H54 (cell line): ENCODE measurements at regions not wholly inside any gene's neighbourhood (a gene's known extent, or its start where the extent isn't known, plus 50 kb on each side); places are given as distances from the start of the nearest gene placed in this dataset.

Experiments used
- DNase-seq: peaks from one replicate; pipeline ENCODE4 v3.0.0; 2011; ENCODE audit warnings: low spot score, mixed read lengths; ENCODE audit not compliant: insufficient read length
- FAIRE-seq: peaks from 3 replicates; lab custom pipeline; 2011; peaks lifted over from hg19 to GRCh38; lab: Jason Lieb, UNC
- POLR2A ChIP-seq: IDR thresholded peaks from 2 replicates; pipeline ENCODE4 v1.6.1; 2011; ENCODE audit warnings: low read depth, mild to moderate bottlenecking, low read length

DNA sequence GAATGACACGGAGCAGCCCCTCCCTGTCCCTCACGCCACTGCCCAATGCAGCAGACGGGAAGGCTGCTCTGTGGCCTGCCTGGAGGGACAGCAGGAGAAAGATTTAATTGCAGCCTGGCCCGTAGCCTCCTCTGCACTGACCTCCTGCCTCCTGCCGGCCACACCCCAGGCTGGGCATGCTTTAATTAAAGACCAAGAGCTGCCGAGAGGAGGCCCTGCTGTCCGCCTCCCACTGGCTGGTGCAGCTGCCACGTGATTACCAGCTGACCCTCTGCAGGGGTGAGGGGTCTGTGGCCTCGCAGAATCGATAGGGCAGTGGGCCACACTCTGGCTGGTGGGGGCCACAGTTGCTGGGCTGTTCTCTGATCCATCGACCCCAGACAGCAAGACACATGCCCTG, 100.2 kb upstream of the PRR23E start:
- FAIRE-seq, result no peak
- DNase-seq, result no peak
- no peak for TF ChIP-seq POLR2A

DNA sequence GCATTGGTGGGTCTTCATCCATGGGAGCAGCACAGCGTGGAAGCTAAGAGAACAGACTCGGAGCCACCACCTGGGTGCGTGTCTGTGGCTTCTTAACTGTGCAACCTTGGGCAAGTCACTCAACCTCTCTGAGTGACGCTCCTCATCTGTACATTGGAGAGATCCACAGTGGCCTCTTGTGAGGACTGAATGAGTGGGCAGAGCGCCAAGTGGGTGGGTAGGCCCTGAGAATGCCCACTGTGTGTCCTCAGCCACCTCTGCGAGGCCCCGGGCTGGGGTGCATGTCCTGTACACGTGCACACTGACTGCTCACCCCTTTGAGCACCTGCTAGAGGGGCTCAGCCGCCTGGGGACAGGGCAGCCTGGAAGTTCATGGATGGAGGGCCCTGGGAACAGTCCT, 99.6 kb upstream of the PRR23E start:
- TF ChIP-seq POLR2A, result no peak
- DNase-seq (no peak), FAIRE-seq (no peak)

DNA sequence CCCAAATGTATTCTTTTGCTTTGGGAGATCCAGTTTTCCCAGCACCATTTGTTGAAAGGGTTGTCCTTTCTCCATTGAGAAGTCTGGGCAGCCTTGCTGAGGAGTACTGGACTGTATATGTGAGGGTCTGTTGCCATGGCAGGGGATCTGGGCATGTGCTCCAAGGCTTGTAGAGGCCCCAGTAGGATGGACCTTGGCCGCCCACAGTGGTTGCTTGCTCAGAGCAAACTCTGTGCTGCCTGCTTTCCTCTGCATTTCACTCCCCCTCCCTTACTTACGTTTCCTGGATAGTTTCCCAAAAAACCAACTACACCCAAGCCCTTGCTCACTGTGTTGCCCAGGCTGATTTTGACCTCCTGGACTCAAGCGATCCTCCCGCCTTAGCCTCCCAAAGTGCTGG, 97.2 kb upstream of the PRR23E start:
- no peak for FAIRE-seq
- DNase-seq, result no peak
- no peak for TF ChIP-seq POLR2A

DNA sequence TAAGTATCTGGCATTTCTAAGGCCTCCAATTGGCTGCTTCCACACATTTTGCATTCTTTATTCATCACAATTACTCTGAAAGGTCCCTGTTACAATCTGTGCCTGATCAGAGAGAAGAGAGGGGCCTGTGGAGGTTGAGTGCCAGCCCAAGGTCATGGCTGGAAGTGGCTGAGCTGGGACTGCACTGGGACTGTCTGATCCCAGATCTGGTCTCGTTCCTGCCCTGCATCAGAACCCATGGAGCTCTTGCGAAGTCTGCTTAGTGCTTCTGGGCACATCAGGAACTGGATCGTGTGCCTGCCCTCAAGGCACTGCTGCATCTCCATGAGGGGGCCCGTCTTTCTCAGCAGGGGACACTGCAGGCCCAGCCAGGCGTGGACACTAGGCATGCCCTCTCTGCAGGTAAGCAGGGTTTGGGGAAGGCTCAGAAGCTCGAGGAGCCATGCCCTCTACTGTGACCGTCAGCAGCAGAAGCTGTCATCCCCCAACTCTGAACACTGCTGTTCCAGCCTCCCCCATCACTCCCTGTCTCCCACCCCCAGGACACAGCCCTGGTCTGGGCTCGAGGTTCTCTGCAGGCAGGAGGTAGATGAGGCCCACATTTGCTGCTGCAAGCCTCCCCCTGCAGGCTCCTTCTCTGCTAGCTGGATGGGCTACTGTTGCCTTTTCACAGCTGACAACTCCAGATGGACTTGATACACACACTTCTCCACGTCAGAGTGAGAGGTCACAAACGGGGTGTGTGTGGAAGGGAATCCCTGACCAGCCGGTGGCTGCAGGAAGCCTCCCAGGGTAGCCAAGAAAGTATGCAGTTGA, 96.5 kb upstream of the PRR23E start:
- TF ChIP-seq POLR2A, result no peak
- DNase-seq (no peak), FAIRE-seq (no peak)

DNA sequence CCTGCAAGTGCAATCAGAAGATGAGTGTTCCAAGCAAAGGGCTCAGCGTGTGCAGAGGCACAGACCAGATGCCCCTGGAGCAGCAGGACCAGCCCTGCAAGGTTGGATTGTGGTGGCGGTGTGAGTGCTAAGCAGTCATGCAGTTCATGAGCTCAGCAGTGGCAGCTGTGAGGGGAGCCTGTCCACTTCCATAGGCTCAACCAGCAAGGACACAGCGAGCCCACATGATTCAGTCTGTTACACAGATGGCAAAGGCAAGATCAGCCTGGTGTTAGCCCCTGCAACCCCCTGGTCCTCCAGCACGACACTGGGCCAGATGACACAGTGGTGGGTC, 95.9 kb upstream of the PRR23E start:
- no peak for TF ChIP-seq POLR2A
- FAIRE-seq (no peak), DNase-seq (no peak)

DNA sequence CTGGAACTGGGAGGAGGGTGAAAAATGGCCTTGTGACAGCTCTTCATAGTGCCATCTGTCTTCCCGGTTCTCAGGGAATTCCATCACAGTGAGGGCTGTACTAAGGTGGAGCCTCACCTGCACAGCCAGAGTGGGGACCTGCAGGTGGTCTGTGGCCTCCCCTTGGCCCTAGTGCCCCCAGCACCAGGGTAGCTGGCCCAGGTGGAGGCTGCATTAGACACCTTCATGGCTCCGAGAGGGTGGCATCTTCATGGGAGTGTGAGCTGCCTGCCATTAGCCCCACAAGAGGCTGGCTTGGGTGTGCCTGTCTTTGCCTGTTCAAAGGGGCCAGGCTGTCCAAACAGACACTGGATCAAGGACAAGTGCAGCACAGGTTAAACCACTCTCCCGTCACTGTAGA, 95.5 kb upstream of the PRR23E start:
- FAIRE-seq (no peak), DNase-seq (no peak)
- no peak for TF ChIP-seq POLR2A

DNA sequence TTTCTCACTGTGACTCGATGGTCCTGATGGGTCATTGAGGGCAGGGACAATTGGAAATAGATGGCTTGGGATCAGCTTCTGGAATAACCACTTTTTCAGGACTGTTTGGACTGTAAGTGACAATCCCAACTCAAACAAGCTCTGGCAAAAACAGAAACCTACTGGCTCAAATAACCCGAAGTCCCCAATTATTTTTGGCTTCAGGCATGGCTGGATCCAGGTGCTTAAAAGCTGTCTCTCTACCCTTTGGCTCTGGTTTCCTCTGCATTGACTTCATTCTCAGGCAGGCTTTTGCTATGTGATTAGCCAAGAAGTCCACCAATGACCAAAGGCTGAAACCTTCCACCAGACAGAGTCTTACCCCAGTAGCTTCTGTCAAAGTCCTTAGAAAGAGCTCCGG, 92.9 kb upstream of the PRR23E start:
- FAIRE-seq (no peak), DNase-seq (no peak)
- no peak for TF ChIP-seq POLR2A

DNA sequence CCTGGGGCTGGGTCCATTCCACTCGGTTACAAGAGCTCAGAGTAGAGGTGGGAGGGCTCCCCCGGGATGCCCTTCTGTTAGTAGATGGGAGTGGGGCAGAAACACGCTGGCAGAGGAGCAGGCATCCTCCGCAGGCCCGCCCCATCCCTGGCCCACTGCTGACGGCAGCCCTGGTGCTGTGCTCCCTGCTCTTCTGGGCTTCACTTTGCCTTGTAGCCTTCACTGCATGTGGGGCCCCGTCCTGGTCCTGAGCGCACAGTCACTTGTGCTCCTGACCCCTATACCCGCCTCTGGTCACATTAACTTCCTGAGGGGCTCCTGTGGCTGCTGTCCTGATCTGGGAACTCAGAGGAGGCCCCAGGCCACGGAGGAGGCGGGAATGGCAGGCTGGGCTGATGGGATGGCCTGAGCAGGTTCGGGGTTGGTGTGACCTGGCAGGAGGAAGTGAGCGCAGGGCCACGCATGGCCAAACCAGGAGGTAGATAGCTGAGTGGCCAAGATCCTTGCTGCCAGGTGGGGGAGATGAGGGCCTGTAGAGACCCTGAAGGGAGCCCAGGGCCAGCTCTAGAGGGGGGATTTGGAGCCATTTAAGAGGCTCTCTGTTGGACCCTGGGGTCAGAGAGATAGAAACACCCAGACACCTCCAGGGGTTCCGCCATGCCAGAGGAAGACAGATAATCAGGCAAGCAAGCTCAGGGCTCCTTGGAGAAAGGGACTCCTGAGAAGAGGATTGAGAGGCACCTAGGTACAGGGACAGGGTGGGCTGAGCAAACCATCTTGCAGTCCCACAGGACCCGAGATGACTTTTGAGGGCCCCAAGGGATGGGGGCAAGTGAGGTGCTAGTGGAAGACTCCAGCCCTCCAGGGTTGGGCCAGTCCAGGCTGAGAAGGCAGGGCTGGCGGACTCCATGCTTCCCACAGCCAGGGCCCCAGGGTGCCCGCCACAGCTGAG, 92.2 kb upstream of the PRR23E start:
- DNase-seq (no peak), FAIRE-seq (no peak)
- TF ChIP-seq POLR2A, result no peak

DNA sequence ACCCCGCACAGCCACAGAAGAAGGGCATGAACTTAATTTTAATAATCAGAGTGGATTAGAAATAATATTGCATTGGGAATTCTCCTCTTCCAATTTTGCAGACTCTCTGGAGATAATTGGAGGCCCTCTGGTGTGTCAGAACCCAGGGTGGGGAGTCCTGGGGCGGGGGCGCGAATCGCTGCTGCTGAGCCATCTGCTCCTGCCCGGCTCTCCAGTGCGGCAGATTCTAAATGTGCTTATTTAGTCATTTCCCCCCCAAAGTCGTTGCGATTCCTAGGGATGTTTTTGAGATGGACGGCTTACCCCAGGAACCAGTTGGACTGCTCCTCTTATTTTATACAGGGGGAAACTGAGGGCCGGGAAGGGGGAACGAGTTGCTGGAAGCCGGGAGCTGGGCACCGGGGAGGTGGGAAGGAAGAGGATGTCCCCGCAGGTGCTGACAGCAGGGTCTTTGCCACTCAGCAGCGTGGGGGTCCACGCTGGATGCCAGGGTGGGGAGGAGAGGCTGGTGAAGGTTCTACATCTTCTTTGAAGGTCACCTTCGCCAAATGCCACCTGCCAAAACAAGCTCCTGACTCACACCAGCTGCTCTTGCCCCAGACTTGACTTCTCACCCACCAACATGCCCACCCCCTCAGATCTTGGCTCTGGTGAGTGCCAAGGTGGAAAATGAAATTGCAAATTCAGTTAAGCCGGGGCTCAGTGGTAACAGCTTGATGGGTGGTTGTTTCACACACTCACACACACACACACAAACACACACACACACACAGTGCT, 91.3 kb upstream of the PRR23E start:
- TF ChIP-seq POLR2A, result no peak
- no peak for DNase-seq
- FAIRE-seq, result no peak

DNA sequence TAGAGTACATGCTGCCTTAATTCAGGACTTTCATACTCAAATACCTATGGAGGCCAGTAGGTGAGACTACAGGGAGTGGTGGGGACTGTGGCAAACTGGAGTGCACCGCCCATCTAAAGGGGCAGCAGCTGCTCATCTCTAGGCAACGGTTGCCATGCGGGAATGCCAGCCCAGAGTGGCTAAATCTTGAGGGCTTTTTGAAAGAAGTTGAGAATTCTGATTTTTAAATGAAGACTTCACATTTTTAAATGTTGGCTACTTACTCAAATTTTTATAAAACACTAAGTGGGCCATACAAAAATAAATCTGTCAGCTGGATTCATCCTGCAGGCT, 90.8 kb upstream of the PRR23E start:
- FAIRE-seq, result no peak

DNA sequence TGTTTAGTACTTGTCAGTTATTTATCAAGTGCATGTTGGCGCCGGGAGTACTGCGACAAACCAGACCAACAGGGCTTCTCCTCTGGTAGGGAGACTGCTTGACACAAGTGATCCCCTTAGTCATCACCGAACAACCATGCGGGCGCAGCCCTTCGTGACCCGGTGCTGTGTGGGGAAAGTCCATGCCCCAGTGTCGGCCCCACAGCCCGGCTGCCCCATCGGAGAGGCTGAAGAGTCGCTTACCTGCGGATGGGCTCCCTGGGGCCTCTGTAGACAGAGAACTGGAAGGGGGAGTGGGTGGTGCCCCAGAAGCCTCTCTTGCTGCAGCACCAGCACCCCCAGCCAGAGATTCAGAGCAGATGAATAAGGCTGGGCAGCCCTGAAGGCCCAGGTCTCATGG, 90.3 kb upstream of the PRR23E start:
- FAIRE-seq, result no peak

More for the DNA sequence above, 90.8 kb upstream of the PRR23E start:
- no peak for TF ChIP-seq POLR2A
- DNase-seq, result no peak

DNA sequence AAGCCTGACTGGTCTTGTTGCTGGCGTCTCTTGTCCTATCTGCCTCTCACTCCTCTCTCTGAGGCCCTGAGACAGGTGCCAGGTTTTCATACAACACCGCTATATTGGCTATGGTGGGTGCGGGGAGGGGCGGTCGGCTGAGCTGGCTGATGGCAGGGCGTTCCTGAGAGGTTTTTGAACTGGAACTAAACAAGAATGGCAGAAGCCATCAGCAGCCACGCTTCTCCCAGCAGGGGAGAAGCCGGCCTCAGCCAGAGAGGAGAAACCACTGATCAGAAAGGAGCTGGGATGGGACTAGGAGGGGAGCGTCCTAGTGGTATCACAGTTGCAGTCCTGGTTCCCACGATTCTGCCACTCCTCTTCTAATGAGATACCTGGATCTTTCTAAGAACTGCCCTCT, 89.9 kb upstream of the PRR23E start:
- TF ChIP-seq POLR2A, result no peak
- DNase-seq (no peak), FAIRE-seq (no peak)

More for the DNA sequence above, 90.3 kb upstream of the PRR23E start:
- DNase-seq, result no peak
- no peak for TF ChIP-seq POLR2A

DNA sequence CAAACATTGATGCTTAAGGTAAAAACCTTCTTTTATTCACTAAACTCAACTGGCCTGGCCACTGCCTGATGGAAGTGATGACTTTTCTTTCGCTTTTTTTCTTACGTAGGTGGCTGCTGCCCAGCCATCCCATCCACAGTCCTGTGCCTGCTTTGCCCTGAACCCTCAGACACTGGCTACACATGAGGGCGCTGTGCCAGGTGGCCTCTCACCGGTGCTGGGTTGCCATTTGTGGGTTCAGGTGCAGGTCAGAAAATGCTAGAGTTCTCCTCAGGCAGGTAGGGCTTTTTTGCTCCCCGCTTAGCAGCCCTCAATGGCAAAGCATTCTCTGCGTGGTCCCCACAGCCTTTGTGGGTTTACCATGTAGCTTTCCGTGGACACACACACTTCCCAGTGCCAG, 88.3 kb upstream of the PRR23E start:
- FAIRE-seq, result no peak
- DNase-seq, result no peak
- TF ChIP-seq POLR2A, result no peak

DNA sequence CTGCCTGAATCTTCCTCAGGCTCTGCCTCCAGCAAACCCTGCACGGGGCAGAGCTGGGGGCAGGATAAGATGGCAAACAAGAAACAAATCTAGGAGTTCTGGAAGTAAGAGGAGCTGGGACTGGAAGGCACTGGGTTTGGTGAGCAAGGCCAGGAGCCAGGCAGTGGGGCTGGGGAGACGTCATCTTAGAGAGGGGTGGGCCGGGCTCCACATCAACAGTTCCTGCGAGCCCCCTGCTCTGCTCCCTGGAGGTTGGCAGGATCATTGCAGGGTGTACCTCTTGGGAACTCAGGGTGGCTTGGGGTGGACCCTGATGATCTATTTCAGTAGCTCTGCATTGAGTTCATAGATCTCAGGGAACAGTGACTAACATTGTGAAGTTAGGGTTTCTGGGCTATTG, 87.3 kb upstream of the PRR23E start:
- TF ChIP-seq POLR2A, result no peak
- DNase-seq (no peak), FAIRE-seq (no peak)

DNA sequence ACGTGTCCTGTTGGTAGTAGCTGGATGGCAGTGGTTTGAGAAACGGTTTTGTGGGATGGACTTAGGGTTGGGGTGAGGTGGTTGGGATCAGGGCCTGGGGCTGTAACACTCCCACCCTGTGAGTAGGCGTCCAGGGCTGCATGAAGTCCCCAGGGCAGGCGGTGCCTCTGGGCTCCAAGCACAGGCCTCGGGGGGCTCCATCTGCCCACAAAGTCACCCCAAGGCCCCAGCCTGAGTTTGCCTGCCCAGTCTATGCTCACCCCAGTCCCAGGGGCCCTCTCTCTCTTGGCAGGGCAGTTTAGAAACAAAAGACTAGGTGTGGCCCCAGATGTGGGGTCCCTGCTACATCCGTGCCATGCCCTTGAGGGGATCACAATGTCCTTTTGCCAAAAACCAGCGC, 86.9 kb upstream of the PRR23E start:
- TF ChIP-seq POLR2A, result no peak
- FAIRE-seq, result no peak
- DNase-seq, result no peak
